GM23248 (cell line): ENCODE measurements at regions not wholly inside any gene's neighbourhood (a gene's known extent, or its start where the extent isn't known, plus 50 kb on each side); places are given as distances from the start of the nearest gene placed in this dataset.

Source experiments
- DNase-seq: peaks from one replicate; pipeline ENCODE4 v3.0.0-alpha.2; 2015
- H2AFZ ChIP-seq: fragments of 200-600 bp; sonication (generic); 2 replicates; pipeline ENCODE4 v1.6.1; 2016; ENCODE audit warnings: antibody characterized with exemption
- H3F3A ChIP-seq: fragments of 200-600 bp; sonication (generic); 2 replicates; pipeline ENCODE4 v1.6.1; 2016; ENCODE audit warnings: mild to moderate bottlenecking, antibody characterized with exemption, mixed run types; ENCODE audit not compliant: insufficient read depth
- H3K27ac ChIP-seq: fragments of 200-600 bp; sonication (generic); 2 replicates; pipeline ENCODE4 v1.5.1; 2016; ENCODE audit warnings: mild to moderate bottlenecking
- H3K27me3 ChIP-seq: fragments of 200-600 bp; sonication (generic); replicated peaks from 2 replicates; pipeline ENCODE4 v1.6.1; 2016; ENCODE audit warnings: mild to moderate bottlenecking; ENCODE audit not compliant: insufficient read depth
- H3K36me3 ChIP-seq: fragments of 200-600 bp; sonication (generic); 2 replicates; pipeline ENCODE4 v1.6.1; 2016; ENCODE audit warnings: low read depth, mild to moderate bottlenecking
- H3K4me1 ChIP-seq: fragments of 200-600 bp; sonication (generic); 2 replicates; pipeline ENCODE4 v1.6.1; 2016; ENCODE audit warnings: mild to moderate bottlenecking; ENCODE audit not compliant: insufficient read depth
- H3K4me2 ChIP-seq: fragments of 200-600 bp; sonication (generic); one replicate; pipeline ENCODE4 v1.6.1; 2016; ENCODE audit warnings: mild to moderate bottlenecking; ENCODE audit not compliant: unreplicated experiment
- H3K4me3 ChIP-seq: fragments of 200-600 bp; sonication (generic); 2 replicates; pipeline ENCODE4 v1.5.1; 2016; ENCODE audit warnings: mild to moderate bottlenecking
- H3K79me2 ChIP-seq: fragments of 200-600 bp; sonication (generic); 2 replicates; pipeline ENCODE4 v1.6.1; 2016; ENCODE audit warnings: mild to moderate bottlenecking; ENCODE audit not compliant: insufficient read depth
- H3K9ac ChIP-seq: fragments of 200-600 bp; sonication (generic); 2 replicates; pipeline ENCODE4 v1.6.1; 2016; ENCODE audit warnings: mild to moderate bottlenecking
- H3K9me2 ChIP-seq: fragments of 200-600 bp; sonication (generic); 2 replicates; pipeline ENCODE4 v1.6.1; 2016; ENCODE audit warnings: mixed run types, mild to moderate bottlenecking, moderate library complexity; ENCODE audit not compliant: insufficient read depth
- H3K9me3 ChIP-seq: fragments of 200-600 bp; sonication (generic); one replicate; pipeline ENCODE4 v1.6.1; 2017; ENCODE audit warnings: low read depth
- H4K20me1 ChIP-seq: fragments of 200-600 bp; sonication (generic); 2 replicates; pipeline ENCODE4 v1.6.0; 2016; ENCODE audit not compliant: insufficient read depth
- EZH2 ChIP-seq: fragments of 200-600 bp; sonication (generic); IDR thresholded peaks from 2 replicates; pipeline ENCODE4 v1.6.1; 2018; ENCODE audit warnings: antibody characterized with exemption, mild to moderate bottlenecking; ENCODE audit not compliant: insufficient read depth, poor library complexity, severe bottlenecking
- EZH2phosphoT487 ChIP-seq: fragments of 200-600 bp; sonication (generic); IDR thresholded peaks from 2 replicates; pipeline ENCODE4 v1.6.1; 2018; ENCODE audit warnings: antibody characterized with exemption, moderate library complexity, mild to moderate bottlenecking, low read depth; ENCODE audit not compliant: insufficient read depth
- WGBS, 2 experiments: methylation state at CpG; one replicate each; pipeline ENCODE4 v1.1.6; 2015 to 2017; ENCODE audit warnings: low lambda C conversion rate in 2 of 2, low coverage in 1 of 2; ENCODE audit errors: missing lambda C conversion rate in 2 of 2; 5-methylcytosine and 5-hydroxymethylcytosine counted together
- in situ Hi-C: fragments of 300-500 bp; cut with MboI; formaldehyde crosslinking; loops from 2 replicates; pipeline ENCODE4 v1.15.0; 2020

DNA sequence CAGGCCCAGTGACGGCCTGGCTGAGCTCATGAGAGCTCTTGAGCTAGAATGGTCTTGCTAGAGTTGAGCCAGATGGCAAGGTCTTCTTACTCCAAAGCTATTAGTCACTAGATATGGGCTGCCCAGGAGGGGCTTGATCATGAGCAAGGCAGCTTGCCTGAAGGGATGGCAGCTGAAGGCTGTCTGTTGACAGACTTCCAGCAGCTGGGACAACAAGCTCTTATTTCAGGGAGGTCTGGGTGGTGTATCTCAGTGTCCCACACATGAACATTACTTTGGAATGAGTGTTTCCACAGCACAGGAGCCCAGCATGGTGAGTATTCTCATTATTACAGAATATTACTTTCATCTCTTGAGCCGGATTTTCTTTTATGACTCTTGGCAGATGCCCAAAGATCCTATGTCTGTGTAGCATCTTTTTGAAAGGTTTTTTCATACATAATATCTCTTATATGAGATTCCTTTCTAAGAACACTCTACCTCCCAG is 414.1 kb downstream of the ARHGEF28 start:
- Histone ChIP-seq H3K9me3 (no peaks in the 10 kb centered on the region), H3K4me1 (peaks cover 36% of the 10 kb centered on the region), H3K79me2 (no peaks in the 10 kb centered on the region), H3K27ac (peak overlapping the region; percentile 36), H3K27me3 (no peaks in the 10 kb centered on the region), H3K4me3 (no peak overlapping the region), H3K9ac (no peak overlapping the region), H4K20me1 (no peaks in the 10 kb centered on the region), H2AFZ (no peak overlapping the region), H3F3A (peaks cover 48% of the 10 kb centered on the region), H3K9me2 (no peaks in the 10 kb centered on the region), H3K4me2 (peak overlapping the region; percentile 23), H3K36me3 (no peaks in the 10 kb centered on the region)
- peak; percentile 77 for DNase-seq
- in situ Hi-C loops = no loop called here
- 14 to 15% methylated on average over 2 of the region's 2 CpGs for WGBS, 2 experiments
- TF ChIP-seq EZH2 (no peak), EZH2phosphoT487 (no peak)

DNA sequence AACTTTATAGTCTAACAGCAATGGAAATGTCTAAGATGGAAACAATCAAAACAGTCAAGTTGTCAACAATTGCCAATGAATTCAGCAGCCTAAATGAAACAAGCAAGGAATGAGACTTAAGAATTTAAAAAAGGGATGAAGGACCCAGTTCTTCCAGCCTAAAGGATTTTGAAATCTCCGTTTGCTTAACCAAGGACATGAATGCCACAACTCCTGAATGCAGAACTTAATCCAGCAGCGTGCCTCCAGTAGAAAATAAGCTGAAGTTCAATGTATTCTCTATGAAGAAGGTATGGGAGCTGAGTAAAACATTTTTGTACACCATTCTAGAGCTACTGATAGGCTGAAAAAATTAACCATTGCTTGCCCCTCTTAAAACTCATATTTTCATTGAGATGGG is 411.3 kb downstream of the ARHGEF28 start:
- H3K79me2 ChIP-seq = no peaks in the 10 kb centered on the region
- no peak overlapping the region for H3K9ac ChIP-seq
- H3K4me1 ChIP-seq = peaks cover 34% of the 10 kb centered on the region
- H3K9me3 ChIP-seq = no peaks in the 10 kb centered on the region
- DNase-seq = no peak
- no peaks in the 10 kb centered on the region for H3K9me2 ChIP-seq
- TF ChIP-seq EZH2 (no peak), EZH2phosphoT487 (no peak)
- H3K27me3 ChIP-seq = no peaks in the 10 kb centered on the region
- peaks cover 40% of the 10 kb centered on the region for H3F3A ChIP-seq
- no peak overlapping the region for H2AFZ ChIP-seq
- H3K36me3 ChIP-seq = no peaks in the 10 kb centered on the region
- WGBS, 2 experiments = 97 to 98% methylated on average over 2 of the region's 2 CpGs
- H3K4me3 ChIP-seq = no peak overlapping the region
- no peak overlapping the region for H3K4me2 ChIP-seq
- no peaks in the 10 kb centered on the region for H4K20me1 ChIP-seq
- no peak overlapping the region for H3K27ac ChIP-seq
- in situ Hi-C loops = loop anchor here (10.0 kb wide), 1 partner anchor 607 kb away; the partner anchor contains the start of gene ENC1

DNA sequence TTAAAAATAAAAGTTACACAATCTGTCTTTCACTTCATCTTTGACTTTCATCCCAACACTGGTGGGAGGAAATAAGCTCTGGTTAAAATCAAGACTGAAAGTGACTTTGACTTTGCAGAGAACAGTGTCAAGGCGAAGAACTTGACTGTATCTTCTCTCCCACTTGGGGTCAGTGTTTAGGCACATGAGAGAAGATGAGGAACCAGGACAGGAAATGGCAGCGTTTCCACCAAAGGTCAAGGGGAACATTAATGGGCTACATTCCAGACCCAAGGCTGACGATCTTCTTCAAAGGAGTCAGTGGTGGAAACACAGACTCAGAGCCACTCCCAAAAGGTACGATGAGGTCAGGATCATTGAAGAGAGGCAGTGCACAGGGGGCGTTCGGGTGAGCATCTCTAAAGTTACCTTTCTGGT is 409.5 kb downstream of the ARHGEF28 start:
- DNase-seq = peak; percentile 72
- H4K20me1 ChIP-seq = no peaks in the 10 kb centered on the region
- TF ChIP-seq EZH2 = no peak
- TF ChIP-seq EZH2phosphoT487 = no peak
- H3K27ac ChIP-seq = no peak overlapping the region
- H3F3A ChIP-seq = peaks cover 25% of the 10 kb centered on the region
- no peaks in the 10 kb centered on the region for H3K36me3 ChIP-seq
- no peaks in the 10 kb centered on the region for H3K79me2 ChIP-seq
- peak overlapping the region; percentile 66 for H3K4me2 ChIP-seq
- H3K27me3 ChIP-seq = no peaks in the 10 kb centered on the region
- WGBS, 2 experiments = 29% methylated on average over 6 of the region's 6 CpGs
- in situ Hi-C loops = loop anchor here (10.0 kb wide), 1 partner anchor 609 kb away; the partner anchor contains the start of gene ENC1
- no peaks in the 10 kb centered on the region for H3K9me2 ChIP-seq
- peak overlapping the region; percentile 63 for H3K4me3 ChIP-seq
- H3K9me3 ChIP-seq = no peaks in the 10 kb centered on the region
- peak overlapping the region; percentile 50 for H2AFZ ChIP-seq
- peaks cover 29% of the 10 kb centered on the region for H3K4me1 ChIP-seq
- peak overlapping the region; percentile 54 for H3K9ac ChIP-seq

DNA sequence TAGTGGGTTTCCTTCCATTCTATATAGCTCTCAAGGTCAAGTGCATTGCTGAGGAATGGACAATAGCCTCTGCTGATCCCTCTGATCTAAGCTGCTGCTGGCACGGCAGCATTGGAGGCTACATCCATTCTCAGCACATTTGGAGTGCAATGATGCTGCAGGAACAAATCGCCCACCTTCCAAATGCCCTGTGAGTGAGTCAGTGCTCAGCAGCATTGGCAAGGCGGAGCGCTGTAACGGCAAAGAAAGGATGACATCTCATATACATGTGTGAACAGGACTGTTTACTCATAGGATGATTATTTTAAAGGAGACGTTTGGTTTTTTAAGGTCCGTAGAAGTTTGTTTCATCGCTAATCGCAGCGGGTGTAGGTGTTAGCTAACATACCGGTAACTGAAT is 408.7 kb downstream of the ARHGEF28 start:
- Histone ChIP-seq H3K9me2 (no peaks in the 10 kb centered on the region), H3K4me2 (peak overlapping the region; percentile 66), H3K9me3 (no peaks in the 10 kb centered on the region), H3K4me1 (peaks cover 21% of the 10 kb centered on the region), H3K9ac (peak overlapping the region; percentile 54), H2AFZ (peak overlapping the region; percentile 50), H3F3A (peaks cover 17% of the 10 kb centered on the region), H4K20me1 (no peaks in the 10 kb centered on the region), H3K27me3 (no peaks in the 10 kb centered on the region), H3K36me3 (no peaks in the 10 kb centered on the region), H3K4me3 (peak overlapping the region; percentile 63), H3K27ac (peak overlapping the region; percentile 56), H3K79me2 (no peaks in the 10 kb centered on the region)
- no peak for TF ChIP-seq EZH2
- TF ChIP-seq EZH2phosphoT487 = no peak
- peak; percentile 97 for DNase-seq
- WGBS, 2 experiments = 4 to 5% methylated on average over 11 of the region's 11 CpGs
- in situ Hi-C loops = loop anchor here (10.0 kb wide), 1 partner anchor 610 kb away; the partner anchor contains the start of gene ENC1

DNA sequence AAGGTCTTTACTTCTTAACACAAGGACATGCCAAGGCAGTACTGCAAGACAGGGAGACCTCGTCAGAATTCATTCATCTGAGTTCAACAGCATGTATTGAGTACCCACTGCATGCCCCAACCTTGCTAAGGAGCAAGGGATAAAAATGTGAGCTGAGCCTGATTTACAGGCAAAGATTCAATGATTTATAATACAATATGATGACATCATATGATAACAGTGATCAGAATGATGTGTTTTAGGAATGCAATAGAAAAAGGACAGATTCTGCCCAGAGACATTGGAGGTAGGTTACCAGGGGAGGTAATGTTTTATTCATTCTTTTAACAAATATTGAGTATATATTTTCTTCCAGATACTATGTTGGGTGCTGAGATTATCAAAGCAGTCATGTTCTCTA is 406.6 kb downstream of the ARHGEF28 start:
- Histone ChIP-seq H3K9ac (no peak overlapping the region), H4K20me1 (no peaks in the 10 kb centered on the region), H3K4me1 (peaks cover 14% of the 10 kb centered on the region), H3F3A (peaks cover 5% of the 10 kb centered on the region), H3K27ac (no peak overlapping the region), H3K4me2 (no peak overlapping the region), H3K36me3 (no peaks in the 10 kb centered on the region), H3K9me3 (no peaks in the 10 kb centered on the region), H3K79me2 (no peaks in the 10 kb centered on the region), H3K9me2 (no peaks in the 10 kb centered on the region), H3K27me3 (no peaks in the 10 kb centered on the region), H3K4me3 (no peak overlapping the region), H2AFZ (no peak overlapping the region)
- no peak for TF ChIP-seq EZH2
- TF ChIP-seq EZH2phosphoT487 = no peak
- WGBS, 2 experiments = 95 to 100% methylated on average over 1 of the region's 1 CpG
- in situ Hi-C loops = loop anchor here (10.0 kb wide), 1 partner anchor 612 kb away; the partner anchor contains the start of gene ENC1
- DNase-seq = no peak
